ENCODE measurements at regions not wholly inside any gene's neighbourhood (a gene's known extent, or its start where the extent isn't known, plus 50 kb on each side); places are given as distances from the start of the nearest gene placed in this dataset.

- no peak for DNase-seq
Observed at GRCh38 chr6:115717062-115717461, 343.6 kb downstream of the FRK start.

DNA sequence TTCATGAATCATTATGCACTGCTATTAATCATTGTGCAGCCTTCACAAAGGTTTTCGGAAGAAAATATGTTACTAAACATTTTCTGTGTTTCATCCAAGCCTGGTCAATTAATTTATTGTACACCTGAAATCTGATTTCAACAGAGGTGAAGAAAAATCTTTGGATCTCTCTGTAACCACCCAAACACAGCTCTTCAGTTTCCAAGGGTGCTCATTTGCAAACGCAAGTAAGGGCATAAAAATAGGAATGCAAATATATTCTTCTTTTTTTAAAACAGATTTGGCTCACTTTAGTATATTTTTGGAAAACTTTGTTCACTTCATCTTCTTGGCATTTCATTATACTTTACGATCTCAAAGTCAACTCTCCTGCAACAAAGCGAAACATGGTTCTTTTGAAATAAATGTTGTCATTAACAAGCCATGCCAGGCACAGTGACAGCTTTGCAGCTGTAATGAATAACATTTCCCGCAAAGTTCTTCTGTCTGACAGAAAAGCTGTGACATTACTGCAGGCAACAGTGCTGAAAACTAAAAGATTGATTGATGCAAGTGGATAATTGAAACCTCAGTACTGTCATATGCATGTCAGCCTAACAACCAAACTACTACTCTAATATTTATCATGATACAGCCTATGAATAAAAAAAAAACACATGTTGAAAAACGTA lies 348.3 kb downstream of the FRK start:
- DNase-seq: no peak

DNA sequence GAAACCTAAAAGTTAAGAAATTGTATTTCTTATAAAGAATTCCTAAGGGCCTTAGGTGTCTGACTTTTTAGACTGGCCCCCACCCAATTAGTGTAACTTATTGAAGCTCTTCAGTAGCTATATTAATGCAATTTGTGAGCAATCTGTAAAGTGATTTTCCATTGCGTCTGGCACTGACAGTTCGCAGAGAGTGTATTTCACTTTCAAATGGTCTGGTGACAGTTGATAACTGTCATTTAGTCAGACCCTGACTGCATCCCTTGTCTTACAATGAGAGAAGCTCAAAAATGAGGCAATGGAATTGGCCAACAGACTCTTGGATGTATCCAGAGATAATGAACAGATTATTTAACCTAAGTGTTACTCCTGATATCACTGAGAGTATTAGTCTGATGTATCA lies 351.8 kb downstream of the FRK start:
- DNase-seq: peak; percentile 19

- DNase-seq: peak; percentile 9
Observed at GRCh38 chr6:115706981-115707380, 353.7 kb downstream of the FRK start.

DNA sequence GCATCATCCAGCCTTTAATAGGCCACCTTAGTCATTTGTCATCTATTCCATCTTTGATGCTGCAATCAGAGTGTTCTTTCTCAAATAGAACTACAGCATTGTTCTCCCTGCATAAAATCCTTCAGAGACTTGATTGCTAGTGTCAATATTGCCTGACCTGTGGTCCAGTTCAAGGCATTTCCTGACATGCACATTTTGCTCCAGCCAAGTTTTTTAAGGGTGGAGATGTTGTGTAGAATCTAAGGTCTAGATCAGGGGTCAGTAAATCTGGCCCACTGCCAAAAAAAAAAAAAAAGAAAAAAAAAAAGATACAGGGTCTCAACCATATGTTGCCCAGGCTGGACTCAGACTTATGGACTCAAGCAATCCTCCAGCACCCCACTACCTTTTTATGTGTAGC lies 354.4 kb downstream of the FRK start:
- DNase-seq: peak; percentile 19

- DNase-seq: no peak
Observed at GRCh38 chr6:115704028-115704427, 356.7 kb downstream of the FRK start.

DNA sequence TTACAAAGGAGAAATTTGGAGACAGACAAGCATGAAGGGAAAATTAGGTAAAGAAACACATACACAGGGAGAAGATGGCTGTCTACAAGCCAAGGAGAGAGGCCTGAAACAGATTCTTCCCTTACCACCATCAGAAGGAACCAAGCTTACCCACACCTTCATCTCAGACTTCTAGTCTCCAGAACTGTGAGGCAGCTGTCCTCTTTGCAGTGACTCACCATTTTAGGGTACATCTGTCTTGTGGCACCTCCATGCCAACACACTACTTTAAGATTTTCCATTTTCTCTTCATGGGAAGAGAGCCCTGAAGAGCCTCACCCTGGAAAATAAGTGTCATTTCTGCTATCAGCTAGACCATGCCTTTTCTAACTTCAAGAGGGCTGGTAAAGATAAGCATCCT lies 369.3 kb downstream of the FRK start:
- no peak for DNase-seq

- no peak for DNase-seq
Observed at GRCh38 chr6:115690854-115691253, 369.8 kb downstream of the FRK start.

DNA sequence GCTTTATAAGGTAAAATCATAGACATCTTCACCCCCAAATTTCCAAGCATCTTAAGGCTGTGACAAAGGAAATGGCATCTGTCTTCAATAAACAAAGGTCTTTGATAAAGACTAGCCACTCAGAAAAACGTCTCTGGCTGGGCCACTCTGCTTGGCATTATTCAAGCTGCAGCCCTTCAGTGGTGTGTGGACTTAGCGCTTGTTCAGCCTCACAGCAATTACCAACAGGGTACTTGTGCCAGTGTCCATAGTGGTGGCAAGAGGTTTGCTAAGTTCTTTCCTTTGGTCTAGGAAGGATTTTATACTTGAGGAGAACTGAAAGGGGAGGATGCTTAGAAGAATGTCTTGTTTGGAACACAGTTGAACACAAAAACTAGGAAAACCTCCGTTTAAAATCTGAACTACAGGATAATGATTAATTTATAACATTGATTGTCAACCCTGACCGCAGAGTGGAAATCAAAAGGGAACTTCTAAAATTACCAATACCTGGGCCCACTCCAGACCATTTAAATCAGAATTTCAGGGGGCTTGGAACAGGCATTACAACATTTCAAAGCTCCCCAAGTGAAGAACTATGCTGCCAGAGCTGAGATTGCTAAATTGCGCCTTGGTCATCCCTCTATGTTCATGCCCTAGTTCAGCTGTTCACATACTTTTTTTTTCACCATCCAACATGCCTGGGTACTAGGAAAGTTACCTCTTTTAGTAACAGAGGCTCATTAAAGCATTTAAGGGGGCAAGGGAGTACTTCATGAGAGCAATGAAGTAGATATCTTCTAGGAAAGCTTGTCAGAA lies 378.5 kb downstream of the FRK start:
- DNase-seq: no peak

DNA sequence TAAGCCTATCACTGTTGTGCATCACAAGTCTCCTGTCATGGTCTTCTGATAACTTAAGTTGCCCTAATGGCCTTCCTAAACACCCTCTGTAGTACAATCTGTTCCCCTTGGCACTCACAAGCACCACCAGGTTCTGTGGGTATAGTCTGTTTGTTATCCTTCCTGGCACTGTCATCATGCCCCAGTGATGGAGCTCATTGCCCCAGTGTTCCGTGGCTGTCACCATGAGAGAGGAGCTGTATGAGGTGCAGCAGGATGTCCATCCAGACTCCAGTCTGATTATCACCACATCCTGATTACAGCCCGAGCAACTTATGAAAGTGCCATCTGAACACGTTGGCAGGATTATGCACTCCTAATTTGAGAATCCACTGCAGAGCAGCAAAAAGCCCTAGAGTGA lies 380.1 kb downstream of the FRK start:
- DNase-seq: no peak

DNA sequence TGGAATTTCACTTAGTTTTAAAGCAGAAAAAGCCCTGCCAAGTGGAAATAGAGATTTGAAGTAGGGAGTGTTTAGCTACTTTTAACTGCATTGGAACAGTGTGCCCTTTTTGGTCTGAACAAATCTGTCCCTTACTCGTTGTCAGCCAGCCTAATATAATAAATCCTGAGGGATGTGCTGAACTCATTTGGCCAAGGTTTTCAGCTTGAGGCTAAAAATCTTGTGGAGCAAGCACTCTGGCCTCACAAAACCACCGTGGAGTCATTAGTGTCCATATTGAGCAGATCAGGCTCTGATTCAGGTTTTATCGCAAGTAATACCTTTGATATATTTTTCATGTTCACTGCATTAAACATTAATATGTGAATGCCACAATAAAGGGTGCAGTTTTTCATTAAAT lies 383.5 kb downstream of the FRK start:
- no peak for DNase-seq

DNA sequence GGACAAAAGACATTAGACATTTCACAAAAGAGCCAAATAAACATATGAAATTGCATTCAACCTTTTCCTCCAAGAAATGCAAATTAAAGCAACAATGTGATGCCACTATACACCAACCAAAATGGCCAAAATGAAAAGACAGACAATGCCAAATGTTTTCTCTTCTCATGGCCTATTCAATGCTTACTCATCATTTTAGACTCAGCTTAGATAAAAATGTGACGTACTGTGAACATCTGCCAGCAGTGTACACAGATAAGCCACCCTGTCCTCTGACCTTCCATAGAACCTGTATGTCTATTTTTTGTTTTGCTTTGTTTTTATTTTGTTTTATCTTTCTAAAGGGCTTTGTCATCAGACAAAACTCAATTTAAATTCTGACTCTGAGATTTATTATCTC lies 385.2 kb downstream of the FRK start:
- DNase-seq: no peak

DNA sequence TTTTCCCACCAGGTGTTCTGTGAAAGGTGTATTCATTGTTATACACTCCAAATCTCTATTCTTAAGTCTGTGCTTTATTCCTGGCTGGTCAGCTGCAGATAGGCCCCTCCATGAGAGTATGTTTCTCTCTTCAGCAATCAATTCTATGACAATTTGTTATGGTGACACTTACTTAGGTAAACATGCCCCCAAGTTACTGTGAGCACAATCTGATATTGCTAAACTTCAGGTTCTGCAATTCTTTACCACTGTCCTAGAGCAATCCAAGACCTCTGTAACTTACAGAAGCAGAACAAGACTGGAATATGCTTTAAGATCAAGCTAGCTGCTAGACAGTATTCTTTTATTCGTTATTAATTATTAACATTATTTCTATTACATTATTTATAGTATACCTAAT lies 391.9 kb downstream of the FRK start:
- DNase-seq: no peak

- no peak for DNase-seq
Observed at GRCh38 chr6:115668211-115668610, 392.5 kb downstream of the FRK start.

- DNase-seq: peak; percentile 58
Observed at GRCh38 chr6:115667478-115668026, 393.1 kb downstream of the FRK start.

GRCh38 chr6:115666997-115667396 lies 393.7 kb downstream of the FRK start:
- no peak for DNase-seq

DNA sequence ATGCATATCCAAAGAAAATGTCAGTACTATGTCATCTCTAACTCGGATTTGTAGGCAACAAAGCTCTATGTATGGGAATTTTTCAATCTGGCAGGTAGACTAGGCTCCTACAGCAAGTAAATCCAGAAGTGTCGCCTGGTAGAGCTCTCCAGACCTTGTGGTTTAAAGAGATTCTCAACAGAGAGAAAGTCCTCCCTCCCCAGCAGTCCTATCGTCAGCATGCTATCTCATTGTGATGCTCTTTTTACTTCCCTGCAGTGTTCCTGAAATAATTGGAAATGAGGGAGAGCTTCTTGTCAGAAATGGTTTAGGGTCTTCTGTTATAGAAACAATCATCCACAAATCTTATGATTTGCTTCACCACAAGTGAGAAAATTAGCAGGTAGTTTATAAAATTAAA lies 395.4 kb downstream of the FRK start:
- no peak for DNase-seq

DNA sequence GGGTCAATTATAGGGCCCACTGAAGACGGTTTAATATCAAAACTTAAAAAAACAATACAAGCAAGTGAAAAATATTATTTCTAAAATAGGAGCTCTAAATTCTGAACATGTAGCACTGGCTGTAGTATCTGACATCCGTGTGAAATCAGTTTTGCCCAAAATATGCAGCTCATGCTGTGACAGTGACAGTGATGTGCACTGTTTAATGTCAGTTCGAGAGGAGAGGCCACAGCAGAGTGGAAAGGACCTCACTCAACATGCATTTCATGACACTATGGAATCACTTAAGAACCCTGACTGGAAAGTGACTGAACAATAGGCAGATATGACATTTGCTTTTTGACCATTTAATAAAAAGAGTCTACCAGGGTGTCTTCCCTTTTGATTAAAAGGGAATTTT lies 397.0 kb downstream of the FRK start:
- DNase-seq: no peak

- DNase-seq: peak; percentile 15
Observed at GRCh38 chr6:115643762-115644161, 416.9 kb downstream of the FRK start.

DNA sequence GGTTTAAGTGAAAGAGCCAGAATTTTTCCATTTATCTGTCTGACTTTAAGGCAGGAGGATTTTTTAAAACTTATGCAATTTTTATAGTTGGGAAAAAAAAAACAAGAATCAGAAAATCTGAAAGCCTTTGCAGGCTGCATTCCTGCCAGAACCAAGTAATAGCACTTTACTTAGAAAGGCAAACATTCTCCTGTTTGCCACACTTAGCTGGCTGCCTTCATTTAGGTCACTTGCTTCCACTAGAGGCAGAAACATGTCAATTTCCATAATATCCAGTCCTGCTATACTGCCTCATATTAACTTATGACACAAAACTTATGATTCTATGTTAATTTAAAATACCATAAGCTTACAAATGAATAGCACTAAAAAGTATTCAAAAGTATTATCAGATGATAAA lies 425.8 kb downstream of the FRK start:
- peak; percentile 5 for DNase-seq

DNA sequence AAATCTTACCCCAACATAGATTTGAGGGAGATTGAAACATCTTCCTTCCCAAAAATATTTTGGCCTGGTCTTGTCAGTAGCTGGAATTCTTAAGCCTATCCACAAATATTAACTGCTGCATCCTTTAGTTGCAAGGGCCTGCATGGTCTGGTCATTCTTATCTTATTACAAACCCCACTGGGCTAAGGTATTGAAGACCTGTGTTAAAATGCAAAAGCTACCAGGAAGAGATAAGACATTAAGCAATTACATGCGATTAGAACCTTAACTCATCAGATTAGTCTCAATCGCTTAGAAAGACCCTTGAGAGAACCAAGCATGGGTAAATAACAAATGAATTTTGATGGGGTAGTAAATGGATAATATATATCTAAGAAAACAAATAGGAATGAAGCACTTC lies 426.6 kb downstream of the FRK start:
- DNase-seq: peak; percentile 72

GRCh38 chr6:115631028-115631427 lies 429.7 kb downstream of the FRK start:
- no peak for DNase-seq

DNA sequence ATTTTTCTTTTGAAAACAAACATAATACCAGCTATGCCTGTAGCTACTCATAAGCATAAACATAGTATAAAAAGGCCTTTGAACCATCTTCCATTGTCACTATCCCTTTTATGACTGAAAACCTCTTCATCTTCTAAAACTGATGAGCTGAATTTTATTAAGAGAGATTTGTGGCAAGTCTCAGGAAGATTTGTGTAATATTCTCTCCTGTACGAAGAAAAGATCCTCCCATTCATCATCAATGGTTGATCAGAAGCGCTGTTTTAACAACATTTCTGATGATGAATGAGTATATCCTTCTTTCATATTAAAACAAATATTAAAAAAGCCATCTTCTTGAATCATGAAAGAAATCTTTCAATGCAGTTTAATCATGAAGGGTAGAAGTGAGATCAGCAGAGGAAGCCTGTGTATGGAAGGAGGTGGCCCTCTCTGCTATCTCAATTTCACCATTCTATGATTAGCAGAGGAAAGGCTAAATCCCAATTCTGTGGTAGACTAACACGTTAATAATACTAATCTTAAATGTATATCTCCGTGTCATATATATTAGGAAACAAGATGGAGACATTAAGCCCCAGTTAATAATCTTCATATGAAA lies 430.2 kb downstream of the FRK start:
- DNase-seq: no peak

DNA sequence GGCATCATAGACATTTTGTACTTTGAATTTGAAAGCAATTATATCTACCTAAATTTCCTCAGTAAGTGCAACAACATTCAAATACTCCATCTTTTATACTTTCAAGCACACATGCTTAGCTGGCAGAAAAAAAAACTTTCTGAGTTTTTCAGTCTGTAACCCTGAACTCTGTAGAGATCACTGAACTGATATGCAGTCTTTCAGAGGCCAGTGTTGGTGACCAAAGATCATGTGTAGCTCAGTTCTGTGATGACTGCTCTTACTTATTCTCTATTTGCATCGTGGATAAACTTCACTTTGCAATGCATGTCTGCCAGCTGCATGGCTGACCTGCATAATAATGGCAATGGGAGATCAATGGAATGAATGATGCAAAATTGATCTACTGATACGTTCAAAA lies 431.3 kb downstream of the FRK start:
- DNase-seq: no peak
